H1 (cell line): ENCODE measurements at regions not wholly inside any gene's neighbourhood (a gene's known extent, or its start where the extent isn't known, plus 50 kb on each side); places are given as distances from the start of the nearest gene placed in this dataset.

Experiments used
- CTCF ChIA-PET: fragments of 300-600 bp; sonication (Branson Sonifier 250); formaldehyde crosslinking; loops from one replicate; lab custom pipeline; 2021; ENCODE audit not compliant: partially characterized antibody; lab: Charles Lee
- POLR2A ChIA-PET: fragments of 300-600 bp; sonication (Branson Sonifier 250); formaldehyde crosslinking; loops from one replicate; lab custom pipeline; 2021; ENCODE audit warnings: inconsistent platforms; ENCODE audit not compliant: partially characterized antibody; lab: Charles Lee
- DNase-seq, 2 experiments: peaks; one replicate each; pipeline versions ENCODE4 v3.0.0 to v3.0.0-alpha.2; 2010 to 2022; ENCODE audit warnings: low spot score in 2 of 2, low read depth in 1 of 2, mixed read lengths in 1 of 2
- FAIRE-seq: peaks from 2 replicates; lab custom pipeline; 2011; peaks lifted over from hg19 to GRCh38; lab: Jason Lieb, UNC
- H2AFZ ChIP-seq: 2 replicates; pipeline ENCODE4 v1.8.1; 2012; ENCODE audit warnings: low read length, inconsistent platforms
- H2AK5ac ChIP-seq: 2 replicates; pipeline ENCODE4 v1.6.1; 2013; ENCODE audit warnings: low read depth, low read length
- H2BK120ac ChIP-seq: replicated peaks from 2 replicates; pipeline ENCODE3; 2013; ENCODE audit warnings: low read depth, low read length, inconsistent platforms
- H2BK12ac ChIP-seq: 2 replicates; pipeline ENCODE4 v1.6.1; 2013; ENCODE audit warnings: low read depth, low read length
- H2BK15ac ChIP-seq: 2 replicates; pipeline ENCODE4 v1.6.1; 2013; ENCODE audit warnings: low read length
- H2BK20ac ChIP-seq: 2 replicates; pipeline ENCODE4 v1.6.1; 2013; ENCODE audit warnings: low read length
- H2BK5ac ChIP-seq: 2 replicates; pipeline ENCODE4 v1.6.1; 2013; ENCODE audit warnings: low read depth, low read length
- H3K14ac ChIP-seq: 2 replicates; pipeline ENCODE4 v1.6.1; 2013; ENCODE audit warnings: inconsistent platforms; ENCODE audit not compliant: insufficient read length
- H3K18ac ChIP-seq: 2 replicates; pipeline ENCODE4 v1.6.1; 2013; ENCODE audit warnings: low read length; ENCODE audit errors: extremely low read depth
- H3K23ac ChIP-seq: 2 replicates; pipeline ENCODE4 v1.6.1; 2013; ENCODE audit warnings: inconsistent platforms; ENCODE audit not compliant: insufficient read length
- H3K23me2 ChIP-seq: 2 replicates; pipeline ENCODE4 v1.6.1; 2013; ENCODE audit warnings: low read depth, low read length
- H3K27ac ChIP-seq: 2 replicates; pipeline ENCODE4 v1.6.1; 2011; ENCODE audit warnings: low read depth, low read length, inconsistent platforms
- H3K27me3 ChIP-seq, 4 experiments: replicated peaks in 1 of 4; 1 replicate in 1 of 4; 2 replicates in 3 of 4; pipeline versions ENCODE4 v1.6.1 to v1.8.1; 2011 to 2013; ENCODE audit warnings: low read length in 3 of 4, mild to moderate bottlenecking in 3 of 4, inconsistent platforms in 2 of 4, mixed read lengths in 2 of 4, moderate library complexity in 1 of 4; ENCODE audit not compliant: control insufficient read depth in 3 of 4, insufficient read depth in 3 of 4; ENCODE audit errors: extremely low read depth in 1 of 4
- H3K36me3 ChIP-seq, 4 experiments: 2 replicates each; pipeline versions ENCODE4 v1.6.1 to v1.8.1; 2011 to 2013; ENCODE audit warnings: mild to moderate bottlenecking in 4 of 4, low read length in 3 of 4, moderate library complexity in 2 of 4, control low read depth in 1 of 4, inconsistent platforms in 1 of 4; ENCODE audit not compliant: insufficient read depth in 4 of 4, control insufficient read depth in 2 of 4
- H3K4ac ChIP-seq: replicated peaks from 2 replicates; pipeline ENCODE3; 2013; ENCODE audit warnings: low read length, low read depth, mixed read lengths, inconsistent platforms; ENCODE audit not compliant: insufficient read length
- H3K4me1 ChIP-seq, 4 experiments: replicated peaks in 1 of 4; 1 replicate in 1 of 4; 2 replicates in 3 of 4; pipeline versions ENCODE4 v1.6.1 to v1.8.1; 2011 to 2013; ENCODE audit warnings: low read length in 3 of 4, inconsistent platforms in 2 of 4, mixed read lengths in 1 of 4; ENCODE audit not compliant: insufficient read depth in 4 of 4, control insufficient read depth in 3 of 4
- H3K4me2 ChIP-seq, 2 experiments: 2 replicates each; pipeline versions ENCODE4 v1.6.1 to v1.8.1; 2011 to 2013; ENCODE audit warnings: low read depth in 2 of 2, low read length in 2 of 2, control low read depth in 1 of 2, inconsistent platforms in 1 of 2, mild to moderate bottlenecking in 1 of 2; ENCODE audit not compliant: insufficient read depth in 1 of 2
- H3K4me3 ChIP-seq, 4 experiments: fragments of 200-600, 300-600 bp in 1 of 4; sonication (generic), shearing (Covaris generic), sonication (Bioruptor Twin) in 1 of 4; 2 replicates each; pipeline versions ENCODE4 v1.5.1 to v1.8.1; 2011 to 2016; ENCODE audit warnings: low read length in 4 of 4, low read depth in 3 of 4, control low read depth in 2 of 4, inconsistent platforms in 2 of 4, mild to moderate bottlenecking in 2 of 4, mixed read lengths in 1 of 4, moderate library complexity in 1 of 4; ENCODE audit not compliant: insufficient read depth in 2 of 4; ENCODE audit errors: extremely low read depth in 1 of 4
- H3K56ac ChIP-seq: replicated peaks from 2 replicates; pipeline ENCODE3; 2013; ENCODE audit warnings: low read depth, mild to moderate bottlenecking, mixed read lengths, low read length, inconsistent platforms; ENCODE audit not compliant: insufficient read length
- H3K79me1 ChIP-seq: 2 replicates; pipeline ENCODE4 v1.6.1; 2013; ENCODE audit warnings: low read depth, low read length, control low read depth
- H3K79me2 ChIP-seq, 2 experiments: 2 replicates each; pipeline versions ENCODE4 v1.6.1 to v1.8.1; 2012 to 2013; ENCODE audit warnings: low read length in 2 of 2, mild to moderate bottlenecking in 2 of 2, inconsistent platforms in 1 of 2; ENCODE audit not compliant: insufficient read depth in 2 of 2, control insufficient read depth in 1 of 2
- H3K9ac ChIP-seq, 4 experiments: replicated peaks in 1 of 4; 1 replicate in 1 of 4; 2 replicates in 3 of 4; pipeline versions ENCODE4 v1.6.1 to v1.8.1; 2011 to 2013; ENCODE audit warnings: low read depth in 3 of 4, low read length in 3 of 4, control low read depth in 2 of 4, mild to moderate bottlenecking in 2 of 4, moderate library complexity in 2 of 4, inconsistent platforms in 1 of 4; ENCODE audit errors: extremely low read depth in 1 of 4
- H3K9me3 ChIP-seq, 2 experiments: 2 replicates each; pipeline versions ENCODE4 v1.6.1 to v1.8.1; 2012 to 2013; ENCODE audit warnings: mild to moderate bottlenecking in 2 of 2, moderate library complexity in 2 of 2, control low read depth in 1 of 2, inconsistent platforms in 1 of 2, low read depth in 1 of 2, low read length in 1 of 2, mixed read lengths in 1 of 2; ENCODE audit not compliant: insufficient read depth in 2 of 2
- H4K20me1 ChIP-seq, 2 experiments: replicated peaks in 1 of 2; 2 replicates each; pipeline versions ENCODE3 to v1.8.1; 2011 to 2013; ENCODE audit warnings: inconsistent platforms in 2 of 2, low read length in 2 of 2, mild to moderate bottlenecking in 1 of 2; ENCODE audit not compliant: insufficient read depth in 2 of 2, control insufficient read depth in 1 of 2
- H4K5ac ChIP-seq: 2 replicates; pipeline ENCODE4 v1.6.1; 2013; ENCODE audit warnings: low read length, low read depth, mixed read lengths, inconsistent platforms; ENCODE audit not compliant: insufficient read length
- H4K8ac ChIP-seq: 2 replicates; pipeline ENCODE4 v1.8.0; 2013; ENCODE audit warnings: mild to moderate bottlenecking, moderate library complexity, low read length, inconsistent platforms; ENCODE audit not compliant: insufficient read depth; ENCODE audit errors: extremely low read depth
- H4K91ac ChIP-seq: replicated peaks from 2 replicates; pipeline ENCODE3; 2013; ENCODE audit warnings: low read length, mixed read lengths, inconsistent platforms; ENCODE audit not compliant: insufficient read length
- BACH1 ChIP-seq: IDR thresholded peaks from 2 replicates; pipeline ENCODE4 v1.6.1; 2012; ENCODE audit warnings: low read length, improper control_type of control experiment
- POU5F1 ChIP-seq: IDR thresholded peaks from 2 replicates; pipeline ENCODE4 v1.6.1; 2011; ENCODE audit warnings: low read depth, mild to moderate bottlenecking, low read length, moderate library complexity
- ZNF274 ChIP-seq: IDR thresholded peaks from 2 replicates; pipeline ENCODE4 v1.7.0; 2012; ENCODE audit warnings: low read length, borderline replicate concordance; ENCODE audit errors: extremely low read depth
- WGBS, 2 experiments: shearing (Covaris generic) in 1 of 2; methylation state at CpG; one replicate each; pipeline versions ENCODE4 v1.1.6 to v1.1.7; 2013 to 2015; ENCODE audit warnings: low lambda C conversion rate in 2 of 2, mixed read lengths in 2 of 2, inconsistent platforms in 1 of 2, low coverage in 1 of 2, missing lambda C conversion rate in 1 of 2; ENCODE audit not compliant: insufficient replicate concordance in 2 of 2, insufficient coverage in 1 of 2, insufficient read length in 1 of 2; ENCODE audit errors: extremely low coverage in 1 of 2, missing lambda C conversion rate in 1 of 2; 5-methylcytosine and 5-hydroxymethylcytosine counted together

- Histone ChIP-seq H3K4me1 (peaks cover 17 to 37% (median 27%) of the 10 kb centered on the region in 4 experiments), H3K36me3 (no peaks in the 10 kb centered on the region), H2BK15ac (no peak overlapping the region), H3K27me3 (peaks cover 0 to 2% (median 0%) of the 10 kb centered on the region in 4 experiments; a peak in 3 of 7 replicates), H2BK20ac (peak overlapping the region; percentile 65), H4K5ac (no peak overlapping the region), H3K4ac (no peak overlapping the region), H3K79me2 (no peaks in the 10 kb centered on the region), H3K23ac (no peak overlapping the region), H2BK5ac (peak overlapping the region; percentile 67; the same call in 1 of the 2 replicates), H3K18ac (peak overlapping the region; percentile 81; the same call in 1 of the 2 replicates), H3K4me3 (peak overlapping the region in 1 of 4 experiments; percentile 30; a peak in 3 of 8 replicates), H4K91ac (no peak overlapping the region), H2BK120ac (no peak overlapping the region), H3K27ac (no peak overlapping the region), H3K23me2 (peaks cover 2% of the 10 kb centered on the region; the same call in 1 of the 2 replicates), H2AK5ac (no peak overlapping the region), H3K14ac (no peak overlapping the region), H3K9ac (no peak overlapping the region), H2BK12ac (peak overlapping the region; percentile 95; the same call in 1 of the 2 replicates), H2AFZ (no peak overlapping the region), H4K8ac (no peak overlapping the region; the same call in 1 of the 2 replicates), H4K20me1 (no peaks in the 10 kb centered on the region), H3K4me2 (peak overlapping the region; percentile 42 to 57; a peak in 3 of 4 replicates), H3K9me3 (peaks cover 2 to 4% of the 10 kb centered on the region in 2 experiments; a peak in 1 of 4 replicates), H3K56ac (no peak overlapping the region), H3K79me1 (no peaks in the 10 kb centered on the region)
- no peak for FAIRE-seq
- POLR2A ChIA-PET = interaction anchor here (1.2 kb wide), 1 partner anchor 10 kb away, joined by 3 read pairs; no protein-coding TSS in a partner anchor
- DNase-seq = no peak
- TF ChIP-seq POU5F1 (no peak), BACH1 (no peak), ZNF274 (no peak)
- 14% methylated on average over 3 of the region's 3 CpGs; no CpG with 5 or more reads in 1 of the 2 experiments for WGBS, 2 experiments
- CTCF ChIA-PET = interaction anchor here (1.4 kb wide), 1 partner anchor 11 kb away, joined by 4 read pairs; no protein-coding TSS in a partner anchor
Observed at GRCh38 chr1:38141483-38141882, 94.9 kb upstream of the POU3F1 start.
